ENCODE measurements at regions not wholly inside any gene's neighbourhood (a gene's known extent, or its start where the extent isn't known, plus 50 kb on each side); places are given as distances from the start of the nearest gene placed in this dataset.

DNA sequence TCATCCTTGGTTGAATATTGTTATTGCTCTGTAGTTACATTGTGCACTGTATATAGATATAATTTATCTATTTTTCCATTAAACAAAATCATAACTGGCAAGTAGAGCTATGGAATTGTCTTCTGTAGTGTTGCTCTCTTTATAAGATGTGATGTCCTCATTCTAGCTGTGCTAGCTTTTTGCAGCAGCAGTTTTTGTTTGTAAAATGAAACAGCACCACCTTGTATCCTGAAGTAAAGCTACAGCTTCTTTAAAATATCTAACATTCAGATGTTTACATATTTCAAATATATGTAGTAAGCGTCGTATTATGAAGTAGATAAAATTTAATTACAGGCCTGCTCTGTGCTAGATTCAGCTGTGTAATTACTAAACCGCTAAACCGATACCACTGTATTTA, 328.8 kb upstream of the MANEA start:
- no peak overlapping the region for H3K4me3 Mint-ChIP-seq (ENCODE audit: unreplicated experiment)
- no peak for FAIRE-seq
- H3K36me3 Mint-ChIP-seq (ENCODE audit: low read depth, unreplicated experiment) = no peaks in the 10 kb centered on the region
- no peak for TF ChIP-seq EZH2 (IDR thresholded peaks at IDR 0.05; ENCODE audit: insufficient read depth, low read length)
- TF ChIP-seq, protein P1, sequence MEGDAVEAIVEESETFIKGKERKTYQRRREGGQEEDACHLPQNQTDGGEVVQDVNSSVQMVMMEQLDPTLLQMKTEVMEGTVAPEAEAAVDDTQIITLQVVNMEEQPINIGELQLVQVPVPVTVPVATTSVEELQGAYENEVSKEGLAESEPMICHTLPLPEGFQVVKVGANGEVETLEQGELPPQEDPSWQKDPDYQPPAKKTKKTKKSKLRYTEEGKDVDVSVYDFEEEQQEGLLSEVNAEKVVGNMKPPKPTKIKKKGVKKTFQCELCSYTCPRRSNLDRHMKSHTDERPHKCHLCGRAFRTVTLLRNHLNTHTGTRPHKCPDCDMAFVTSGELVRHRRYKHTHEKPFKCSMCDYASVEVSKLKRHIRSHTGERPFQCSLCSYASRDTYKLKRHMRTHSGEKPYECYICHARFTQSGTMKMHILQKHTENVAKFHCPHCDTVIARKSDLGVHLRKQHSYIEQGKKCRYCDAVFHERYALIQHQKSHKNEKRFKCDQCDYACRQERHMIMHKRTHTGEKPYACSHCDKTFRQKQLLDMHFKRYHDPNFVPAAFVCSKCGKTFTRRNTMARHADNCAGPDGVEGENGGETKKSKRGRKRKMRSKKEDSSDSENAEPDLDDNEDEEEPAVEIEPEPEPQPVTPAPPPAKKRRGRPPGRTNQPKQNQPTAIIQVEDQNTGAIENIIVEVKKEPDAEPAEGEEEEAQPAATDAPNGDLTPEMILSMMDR (IDR thresholded peaks at IDR 0.05; ENCODE audit: insufficient read depth, low read depth, low read length) = no peak
- no peak overlapping the region for H3K27ac Mint-ChIP-seq (ENCODE audit: unreplicated experiment)
- Histone ChIP-seq H3K27ac (ENCODE audit: low read depth, low read length) (no peak overlapping the region), H3K9ac (ENCODE audit: low read length) (no peak overlapping the region), H3K9me3 (ENCODE audit: insufficient read depth, low read depth, low read length) (no peaks in the 10 kb centered on the region), H3K4me1 (ENCODE audit: insufficient read depth, low read length) (no peaks in the 10 kb centered on the region), H3K79me2 (ENCODE audit: insufficient read depth, low read length) (no peaks in the 10 kb centered on the region), H4K20me1 (ENCODE audit: insufficient read depth, low read length) (no peaks in the 10 kb centered on the region), H3K36me3 (ENCODE audit: insufficient read depth, low read length) (no peaks in the 10 kb centered on the region), H3K27me3 (ENCODE audit: insufficient read depth, low read length) (no peaks in the 10 kb centered on the region), H2AFZ (ENCODE audit: low read depth, low read length) (no peak overlapping the region), H3K4me2 (ENCODE audit: low read length) (no peak overlapping the region), H3K4me3 (ENCODE audit: insufficient read depth, low read depth, low read length) (no peak overlapping the region)
- no peaks in the 10 kb centered on the region for H3K27me3 Mint-ChIP-seq (ENCODE audit: low read depth, unreplicated experiment)
- H3K4me1 Mint-ChIP-seq (ENCODE audit: low read depth, unreplicated experiment) = no peaks in the 10 kb centered on the region
- no peak for DNase-seq (ENCODE audit: low read depth)
- H3K9me3 Mint-ChIP-seq (ENCODE audit: unreplicated experiment) = no peaks in the 10 kb centered on the region

DNA sequence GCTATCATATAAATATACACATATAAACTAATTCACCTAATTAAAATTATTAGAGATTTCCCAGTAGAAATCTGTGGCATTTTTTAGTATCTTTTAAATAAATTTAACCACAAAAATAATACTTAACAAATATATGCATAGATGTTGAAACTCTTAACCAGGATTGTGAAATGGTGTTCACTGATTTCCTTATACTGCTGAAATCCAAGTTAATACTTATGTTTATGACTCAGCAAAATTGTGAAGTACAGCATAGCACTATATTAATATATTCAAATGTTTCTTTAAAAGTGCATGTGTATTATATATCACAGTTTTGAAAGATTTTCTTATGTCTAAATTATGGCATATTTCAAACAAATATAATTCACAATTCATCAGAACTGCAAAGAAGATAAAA, 328.2 kb upstream of the MANEA start:
- no peak overlapping the region for H2AFZ ChIP-seq (ENCODE audit: low read depth, low read length)
- Mint-ChIP-seq H3K27me3 (ENCODE audit: low read depth, unreplicated experiment) (no peaks in the 10 kb centered on the region), H3K4me1 (ENCODE audit: low read depth, unreplicated experiment) (no peaks in the 10 kb centered on the region)

DNA sequence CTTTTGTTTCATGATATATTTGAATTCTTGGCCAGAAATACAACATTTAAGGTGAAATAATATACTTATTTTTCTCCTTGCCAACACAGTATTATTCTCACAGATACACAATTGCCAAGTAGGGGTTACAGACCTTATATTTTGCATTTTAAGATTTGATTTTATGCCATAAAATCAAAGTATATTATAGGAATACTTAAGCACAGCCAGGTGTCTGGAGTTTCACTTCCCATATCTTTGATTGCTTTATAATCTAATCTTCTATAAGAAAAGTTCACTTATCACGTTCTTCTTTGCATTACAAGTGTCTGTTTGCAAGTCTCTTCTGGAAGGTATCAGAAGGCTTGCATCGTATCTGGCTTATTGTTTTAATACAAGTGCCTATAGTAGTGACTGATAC, 327.7 kb upstream of the MANEA start:
- no peaks in the 10 kb centered on the region for H4K20me1 ChIP-seq (ENCODE audit: insufficient read depth, low read length)
- Mint-ChIP-seq H3K4me1 (ENCODE audit: low read depth, unreplicated experiment) (no peaks in the 10 kb centered on the region), H3K27me3 (ENCODE audit: low read depth, unreplicated experiment) (no peaks in the 10 kb centered on the region), H3K27ac (ENCODE audit: unreplicated experiment) (no peak overlapping the region), H3K36me3 (ENCODE audit: low read depth, unreplicated experiment) (no peaks in the 10 kb centered on the region), H3K4me3 (ENCODE audit: unreplicated experiment) (no peak overlapping the region), H3K9me3 (ENCODE audit: unreplicated experiment) (no peaks in the 10 kb centered on the region)
- H3K27ac ChIP-seq (ENCODE audit: low read depth, low read length) = no peak overlapping the region
- no peak for FAIRE-seq
- H2AFZ ChIP-seq (ENCODE audit: low read depth, low read length) = no peak overlapping the region
- H3K27me3 ChIP-seq (ENCODE audit: insufficient read depth, low read length) = no peaks in the 10 kb centered on the region
- no peaks in the 10 kb centered on the region for H3K4me1 ChIP-seq (ENCODE audit: insufficient read depth, low read length)
- no peak overlapping the region for H3K9ac ChIP-seq (ENCODE audit: low read length)
- H3K36me3 ChIP-seq (ENCODE audit: insufficient read depth, low read length) = no peaks in the 10 kb centered on the region
- H3K4me2 ChIP-seq (ENCODE audit: low read length) = no peak overlapping the region
- DNase-seq (ENCODE audit: low read depth) = no peak
- no peaks in the 10 kb centered on the region for H3K9me3 ChIP-seq (ENCODE audit: insufficient read depth, low read depth, low read length)
- no peak for TF ChIP-seq EZH2 (IDR thresholded peaks at IDR 0.05; ENCODE audit: insufficient read depth, low read length)
- TF ChIP-seq, protein P1 (IDR thresholded peaks at IDR 0.05; ENCODE audit: insufficient read depth, low read depth, low read length) = no peak
- no peak overlapping the region for H3K4me3 ChIP-seq (ENCODE audit: insufficient read depth, low read depth, low read length)
- no peaks in the 10 kb centered on the region for H3K79me2 ChIP-seq (ENCODE audit: insufficient read depth, low read length)

More for the DNA sequence above, 328.2 kb upstream of the MANEA start:
- H3K27ac Mint-ChIP-seq (ENCODE audit: unreplicated experiment) = no peak overlapping the region
- H3K36me3 Mint-ChIP-seq (ENCODE audit: low read depth, unreplicated experiment) = no peaks in the 10 kb centered on the region
- Histone ChIP-seq H3K27me3 (ENCODE audit: insufficient read depth, low read length) (no peaks in the 10 kb centered on the region), H3K4me2 (ENCODE audit: low read length) (no peak overlapping the region), H3K4me1 (ENCODE audit: insufficient read depth, low read length) (no peaks in the 10 kb centered on the region), H3K36me3 (ENCODE audit: insufficient read depth, low read length) (no peaks in the 10 kb centered on the region), H3K27ac (ENCODE audit: low read depth, low read length) (no peak overlapping the region), H3K79me2 (ENCODE audit: insufficient read depth, low read length) (no peaks in the 10 kb centered on the region), H3K4me3 (ENCODE audit: insufficient read depth, low read depth, low read length) (no peak overlapping the region), H3K9ac (ENCODE audit: low read length) (no peak overlapping the region), H4K20me1 (ENCODE audit: insufficient read depth, low read length) (no peaks in the 10 kb centered on the region), H3K9me3 (ENCODE audit: insufficient read depth, low read depth, low read length) (no peaks in the 10 kb centered on the region)
- TF ChIP-seq, protein P1 (IDR thresholded peaks at IDR 0.05; ENCODE audit: insufficient read depth, low read depth, low read length) = no peak
- TF ChIP-seq EZH2 (IDR thresholded peaks at IDR 0.05; ENCODE audit: insufficient read depth, low read length) = no peak
- DNase-seq (ENCODE audit: low read depth) (peak; percentile 9), FAIRE-seq (no peak)
- H3K4me3 Mint-ChIP-seq (ENCODE audit: unreplicated experiment) = no peak overlapping the region
- no peaks in the 10 kb centered on the region for H3K9me3 Mint-ChIP-seq (ENCODE audit: unreplicated experiment)

Measured in astrocyte (in vitro differentiated cells and primary cell).